HEK293 (cell line): ENCODE measurements at regions not wholly inside any gene's neighbourhood (a gene's known extent, or its start where the extent isn't known, plus 50 kb on each side); places are given as distances from the start of the nearest gene placed in this dataset.
A peak's percentile ranks its signal among the peaks of the same experiment; 100 is the strongest.

Experiments
- AEBP2 ChIP-seq: fragments of 450-650 bp; formaldehyde crosslinking; IDR thresholded peaks from 2 replicates; pipeline ENCODE4 v1.5.1; 2016; ENCODE audit warnings: missing biosample characterization, missing genetic modification characterization, borderline replicate concordance
- ATF2 ChIP-seq: fragments of 450-650 bp; formaldehyde crosslinking; IDR thresholded peaks from 2 replicates; pipeline ENCODE4 v1.5.1; 2016; ENCODE audit warnings: missing biosample characterization, missing genetic modification characterization, low read depth
- GLIS1 ChIP-seq: fragments of 450-650 bp; formaldehyde crosslinking; IDR thresholded peaks from 2 replicates; pipeline ENCODE4 v1.5.1; 2016; ENCODE audit warnings: missing biosample characterization, missing genetic modification characterization
- KLF17 ChIP-seq: fragments of 450-650 bp; formaldehyde crosslinking; IDR thresholded peaks from 2 replicates; pipeline ENCODE4 v1.5.1; 2016; ENCODE audit warnings: missing biosample characterization, missing genetic modification characterization
- KLF7 ChIP-seq: fragments of 450-650 bp; formaldehyde crosslinking; IDR thresholded peaks from 2 replicates; pipeline ENCODE4 v1.5.1; 2016; ENCODE audit warnings: missing biosample characterization, missing genetic modification characterization, borderline replicate concordance
- PBX3 ChIP-seq: sonication (generic); formaldehyde crosslinking; IDR thresholded peaks from 2 replicates; pipeline ENCODE4 v1.8.1; 2022; ENCODE audit warnings: mild to moderate bottlenecking, moderate library complexity, missing genetic modification reagents
- PRDM10 ChIP-seq: fragments of 450-650 bp; formaldehyde crosslinking; IDR thresholded peaks from 2 replicates; pipeline ENCODE4 v1.5.1; 2016; ENCODE audit warnings: missing biosample characterization, missing genetic modification characterization
- SCRT2 ChIP-seq: fragments of 450-650 bp; formaldehyde crosslinking; IDR thresholded peaks from 2 replicates; pipeline ENCODE4 v1.5.1; 2016; ENCODE audit warnings: missing biosample characterization, missing genetic modification characterization
- SETDB1 ChIP-seq: IDR thresholded peaks from one replicate; pipeline ENCODE4 v1.6.1; 2017; ENCODE audit warnings: mild to moderate bottlenecking, low read length, moderate library complexity, mixed read lengths; ENCODE audit not compliant: insufficient read length
- SP2 ChIP-seq: fragments of 450-650 bp; formaldehyde crosslinking; IDR thresholded peaks from 2 replicates; pipeline ENCODE4 v1.5.1; 2016; ENCODE audit warnings: missing biosample characterization, missing genetic modification characterization
- YY1 ChIP-seq: fragments of 450-650 bp; formaldehyde crosslinking; IDR thresholded peaks from 2 replicates; pipeline ENCODE4 v1.5.1; 2018; ENCODE audit warnings: missing biosample characterization, missing genetic modification characterization
- ZBTB20 ChIP-seq: fragments of 450-650 bp; formaldehyde crosslinking; IDR thresholded peaks from 2 replicates; pipeline ENCODE4 v1.5.1; 2016; ENCODE audit warnings: missing biosample characterization, missing genetic modification characterization
- ZBTB44 ChIP-seq: fragments of 450-650 bp; IDR thresholded peaks from 2 replicates; pipeline ENCODE4 v1.5.1; 2018; ENCODE audit warnings: missing biosample characterization, mild to moderate bottlenecking, missing genetic modification characterization
- ZBTB48 ChIP-seq: fragments of 450-650 bp; formaldehyde crosslinking; IDR thresholded peaks from 2 replicates; pipeline ENCODE4 v1.5.1; 2016; ENCODE audit warnings: missing biosample characterization, missing genetic modification characterization
- ZEB2 ChIP-seq: fragments of 450-650 bp; formaldehyde crosslinking; IDR thresholded peaks from 2 replicates; pipeline ENCODE4 v1.5.1; 2016; ENCODE audit warnings: missing biosample characterization, missing genetic modification characterization
- ZNF146 ChIP-seq: fragments of 450-650 bp; formaldehyde crosslinking; IDR thresholded peaks from 2 replicates; pipeline ENCODE4 v1.5.1; 2016; ENCODE audit warnings: missing biosample characterization, missing genetic modification characterization
- ZNF2 ChIP-seq: fragments of 450-650 bp; formaldehyde crosslinking; IDR thresholded peaks from 2 replicates; pipeline ENCODE4 v1.5.1; 2016; ENCODE audit warnings: missing biosample characterization, missing genetic modification characterization
- ZNF214 ChIP-seq: fragments of 450-650 bp; formaldehyde crosslinking; IDR thresholded peaks from 2 replicates; pipeline ENCODE4 v1.5.1; 2017; ENCODE audit warnings: missing biosample characterization, mild to moderate bottlenecking, missing genetic modification characterization, borderline replicate concordance
- ZNF37A ChIP-seq: fragments of 450-650 bp; IDR thresholded peaks from 2 replicates; pipeline ENCODE4 v1.5.1; 2018; ENCODE audit warnings: missing biosample characterization, missing genetic modification characterization
- ZNF391 ChIP-seq: fragments of 450-650 bp; formaldehyde crosslinking; IDR thresholded peaks from 2 replicates; pipeline ENCODE4 v1.5.1; 2016; ENCODE audit warnings: low read depth, missing biosample characterization, missing genetic modification characterization, borderline replicate concordance
- ZNF394 ChIP-seq: fragments of 450-650 bp; formaldehyde crosslinking; IDR thresholded peaks from 2 replicates; pipeline ENCODE4 v1.5.1; 2016; ENCODE audit warnings: missing biosample characterization, missing genetic modification characterization, mild to moderate bottlenecking, moderate library complexity, borderline replicate concordance
- ZNF416 ChIP-seq: fragments of 450-650 bp; formaldehyde crosslinking; IDR thresholded peaks from 2 replicates; pipeline ENCODE4 v1.5.1; 2016; ENCODE audit warnings: missing biosample characterization, missing genetic modification characterization
- ZNF530 ChIP-seq: fragments of 450-650 bp; formaldehyde crosslinking; IDR thresholded peaks from 2 replicates; pipeline ENCODE4 v1.5.1; 2016; ENCODE audit warnings: low read depth, missing biosample characterization, missing genetic modification characterization
- ZNF585B ChIP-seq: fragments of 450-650 bp; formaldehyde crosslinking; IDR thresholded peaks from 2 replicates; pipeline ENCODE4 v1.5.1; 2016; ENCODE audit warnings: missing biosample characterization, missing genetic modification characterization
- ZNF621 ChIP-seq: fragments of 450-650 bp; formaldehyde crosslinking; IDR thresholded peaks from 2 replicates; pipeline ENCODE4 v1.5.1; 2017; ENCODE audit warnings: missing biosample characterization, missing genetic modification characterization
- ZNF654 ChIP-seq: fragments of 450-650 bp; formaldehyde crosslinking; IDR thresholded peaks from 2 replicates; pipeline ENCODE4 v1.5.1; 2016; ENCODE audit warnings: low read depth, missing biosample characterization, missing genetic modification characterization
- ZNF658 ChIP-seq: fragments of 450-650 bp; formaldehyde crosslinking; IDR thresholded peaks from 2 replicates; pipeline ENCODE4; 2016; ENCODE audit warnings: missing biosample characterization, missing genetic modification characterization
- ZNF707 ChIP-seq: fragments of 450-650 bp; formaldehyde crosslinking; IDR thresholded peaks from 2 replicates; pipeline ENCODE4 v1.5.1; 2016; ENCODE audit warnings: missing biosample characterization, missing genetic modification characterization
- ZNF776 ChIP-seq: fragments of 450-650 bp; formaldehyde crosslinking; IDR thresholded peaks from 2 replicates; pipeline ENCODE4 v1.5.0; 2017; ENCODE audit warnings: missing biosample characterization, missing genetic modification characterization, borderline replicate concordance
- ZNF791 ChIP-seq: fragments of 450-650 bp; formaldehyde crosslinking; IDR thresholded peaks from 2 replicates; pipeline ENCODE4 v1.5.1; 2016; ENCODE audit warnings: missing biosample characterization, missing genetic modification characterization
- ZSCAN30 ChIP-seq: fragments of 450-650 bp; IDR thresholded peaks from 2 replicates; pipeline ENCODE4 v1.5.1; 2018; ENCODE audit warnings: missing biosample characterization, mild to moderate bottlenecking, missing genetic modification characterization, moderate library complexity

- TF ChIP-seq ZNF214 (tag by site-specific recombination), result no peak
- no peak for TF ChIP-seq AEBP2 (tag by site-specific recombination)
- no peak for TF ChIP-seq ZBTB44
- no peak for TF ChIP-seq ZNF585B
- no peak for TF ChIP-seq KLF7 (tag by site-specific recombination)
- TF ChIP-seq SETDB1, result no peak
- TF ChIP-seq ZEB2, result peak; percentile 88
- no peak for TF ChIP-seq PRDM10 (tag by site-specific recombination)
- TF ChIP-seq GLIS1 (tag by site-specific recombination), result peak; percentile 52
- TF ChIP-seq ZNF776, result no peak
- TF ChIP-seq ZNF621 (tag by site-specific recombination), result no peak
- TF ChIP-seq ZBTB20 (tag by site-specific recombination), result no peak
- no peak for TF ChIP-seq PBX3 (CRISPR knock-in tag)
- no peak for TF ChIP-seq ZNF530
- TF ChIP-seq ZNF791 (tag by site-specific recombination), result no peak
- TF ChIP-seq ATF2 (tag by site-specific recombination), result peak; percentile 75
- TF ChIP-seq ZNF416, result no peak
- TF ChIP-seq ZSCAN30 (tag by site-specific recombination), result no peak
- TF ChIP-seq ZNF654 (tag by site-specific recombination), result 0 out of 2 replicates have a peak, but pooled peaks have one; percentile 14
- TF ChIP-seq ZNF146, result no peak
- no peak for TF ChIP-seq SP2
- no peak for TF ChIP-seq ZNF707 (tag by site-specific recombination)
- TF ChIP-seq ZNF394 (tag by site-specific recombination), result no peak
- TF ChIP-seq ZNF658 (tag by site-specific recombination), result no peak
- no peak for TF ChIP-seq YY1
- TF ChIP-seq ZNF2 (tag by site-specific recombination), result no peak
- no peak for TF ChIP-seq ZNF391 (tag by site-specific recombination)
- no peak for TF ChIP-seq ZBTB48 (tag by site-specific recombination)
- peak; percentile 33; the same call in 1 of the 2 replicates for TF ChIP-seq KLF17 (tag by site-specific recombination)
- TF ChIP-seq SCRT2 (tag by site-specific recombination), result no peak; the same call in 1 of the 2 replicates
- no peak for TF ChIP-seq ZNF37A (tag by site-specific recombination)
Observed at GRCh38 chrX:149145845-149146285, 359.2 kb downstream of the IDS start (continued).
